HG03460 (cell line): ENCODE measurements at regions not wholly inside any gene's neighbourhood (a gene's known extent, or its start where the extent isn't known, plus 50 kb on each side); places are given as distances from the start of the nearest gene placed in this dataset.

Source experiments
- ATAC-seq: cut with Tn5 transposase; IDR thresholded peaks from one replicate; pipeline ENCODE4 v1.9.1; 2021; ENCODE audit not compliant: unreplicated experiment

DNA sequence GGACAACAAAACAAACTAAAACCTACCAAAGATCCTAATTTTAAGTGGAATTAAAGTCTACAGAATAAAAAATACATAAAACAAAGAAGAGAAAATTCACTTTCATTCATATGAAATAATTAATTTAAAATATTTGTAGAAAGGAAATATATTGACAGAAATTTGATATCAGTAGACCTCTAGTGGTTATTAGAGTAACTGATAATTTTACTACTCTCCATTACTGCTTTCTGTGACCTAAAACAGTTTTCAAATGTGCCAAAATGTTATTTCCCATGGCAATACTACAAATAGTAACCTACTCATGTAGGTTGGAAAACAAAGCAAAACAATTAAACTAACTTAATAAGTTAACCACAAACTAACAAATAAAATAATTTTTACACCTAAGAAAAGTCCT, 147.1 kb downstream of the NOL4 start:
- ATAC-seq = no peak

DNA sequence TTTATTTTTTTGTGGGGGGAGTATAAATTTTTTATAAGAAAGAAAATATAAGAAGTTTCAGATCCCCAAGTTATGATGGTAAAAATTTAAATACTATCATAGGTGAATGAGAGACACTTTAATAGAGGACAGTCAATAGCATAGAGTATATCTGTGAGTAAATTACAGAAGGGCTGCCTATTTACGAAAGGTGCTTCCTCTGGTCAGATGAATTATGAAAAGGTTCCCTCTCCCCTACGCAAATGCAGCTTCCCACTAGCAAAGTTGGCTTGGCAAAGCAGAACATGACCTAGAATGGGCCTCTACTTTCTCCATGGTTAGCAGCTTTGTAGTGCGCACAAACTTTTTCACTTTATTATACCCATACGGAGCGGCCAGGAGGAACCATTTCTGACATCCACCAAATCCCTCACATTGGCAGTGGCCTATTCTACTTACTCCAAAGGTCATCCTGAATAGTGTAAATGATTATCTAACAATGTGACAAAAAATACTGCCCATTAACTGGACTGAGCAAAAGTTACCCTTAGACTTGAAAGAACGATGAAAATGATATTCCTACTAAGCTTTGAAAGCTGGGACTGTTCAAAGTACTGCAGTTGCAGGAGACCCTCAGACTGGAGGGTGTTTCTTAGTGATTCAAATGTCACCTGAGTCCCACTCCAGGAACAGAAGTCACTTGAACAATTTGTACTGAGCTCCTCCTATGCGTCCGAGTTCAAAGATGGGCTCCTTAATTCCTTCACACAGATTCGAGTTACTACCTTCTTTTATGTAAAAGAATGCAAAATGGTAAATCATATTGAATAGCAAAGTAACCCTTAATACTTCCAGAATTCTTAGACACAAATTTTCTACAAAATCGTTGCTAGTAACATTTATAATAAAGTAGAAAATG, 148.5 kb downstream of the NOL4 start:
- no peak for ATAC-seq

DNA sequence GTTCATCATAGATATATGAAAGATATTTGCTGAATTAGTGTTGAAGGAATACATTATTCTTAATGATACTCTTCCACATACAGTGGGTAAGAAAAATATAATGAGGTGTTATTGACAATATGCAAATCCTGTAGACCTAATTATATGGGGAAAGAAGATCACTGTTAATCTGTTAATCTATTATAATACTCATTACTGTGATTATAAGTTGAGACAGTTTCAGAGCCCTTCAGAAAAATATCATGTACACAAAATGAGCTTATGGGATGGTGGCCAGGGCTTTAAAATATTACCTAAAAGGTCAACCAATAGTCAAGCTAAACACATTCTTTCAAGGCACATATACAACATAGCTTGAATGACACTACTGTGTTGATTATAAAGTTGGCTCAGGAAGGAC, 163.5 kb downstream of the NOL4 start:
- no peak for ATAC-seq

DNA sequence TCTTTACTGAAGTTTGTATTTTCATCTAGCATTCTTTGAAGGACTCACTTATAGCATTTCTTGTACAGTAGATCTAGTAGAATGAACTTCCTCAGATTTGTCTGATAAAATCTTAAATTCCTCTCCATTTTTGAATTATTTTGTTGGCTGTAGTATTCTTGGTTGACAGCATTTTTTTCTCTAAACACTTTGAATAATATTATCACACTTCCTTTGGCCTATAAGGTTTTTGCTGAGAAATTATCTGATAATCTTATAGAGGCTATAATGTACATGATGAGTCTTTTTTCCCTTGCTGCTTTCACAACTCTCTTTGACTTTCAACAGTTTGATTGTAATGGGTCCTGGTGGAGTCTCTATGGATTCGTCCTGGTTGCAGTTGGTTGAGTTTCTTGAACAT, 169.5 kb downstream of the NOL4 start:
- no peak for ATAC-seq

DNA sequence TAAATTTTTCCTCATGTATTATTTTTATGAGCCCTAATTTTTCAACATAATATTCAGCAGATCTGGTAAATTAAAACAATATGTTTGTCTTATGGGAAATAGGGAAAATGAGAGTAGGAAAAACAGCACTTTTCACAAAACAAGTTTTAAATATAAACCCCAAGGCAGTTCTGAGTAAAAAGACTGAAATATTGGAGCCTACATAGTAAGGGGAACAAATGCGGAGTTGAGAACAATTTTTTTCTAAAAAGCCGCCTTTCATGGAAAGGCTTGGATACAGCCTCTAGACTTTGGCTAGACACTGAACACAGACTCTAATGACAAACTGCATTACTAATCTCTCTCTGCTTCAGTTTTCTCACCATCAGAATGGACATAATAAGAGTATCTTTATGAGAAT, 174.1 kb downstream of the NOL4 start:
- ATAC-seq = no peak

DNA sequence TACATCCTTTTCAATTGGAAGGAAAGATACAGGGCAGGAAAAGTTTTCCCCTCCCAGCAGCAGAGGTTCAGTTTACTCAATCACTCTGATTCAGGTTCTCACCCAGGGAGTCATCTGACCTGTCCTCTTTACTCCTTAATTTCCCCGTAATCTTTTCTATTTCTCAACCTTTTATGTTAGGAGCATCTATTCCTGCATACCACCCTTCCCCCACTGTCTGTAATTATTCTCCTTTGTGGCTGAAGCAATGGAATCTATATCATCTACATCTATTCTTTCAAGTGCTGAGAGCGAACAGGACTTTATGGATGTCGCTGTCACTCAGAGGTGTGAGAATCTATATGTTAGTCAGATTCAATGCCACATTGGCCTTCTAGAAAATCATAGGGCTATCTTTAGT, 175.2 kb downstream of the NOL4 start:
- no peak for ATAC-seq

DNA sequence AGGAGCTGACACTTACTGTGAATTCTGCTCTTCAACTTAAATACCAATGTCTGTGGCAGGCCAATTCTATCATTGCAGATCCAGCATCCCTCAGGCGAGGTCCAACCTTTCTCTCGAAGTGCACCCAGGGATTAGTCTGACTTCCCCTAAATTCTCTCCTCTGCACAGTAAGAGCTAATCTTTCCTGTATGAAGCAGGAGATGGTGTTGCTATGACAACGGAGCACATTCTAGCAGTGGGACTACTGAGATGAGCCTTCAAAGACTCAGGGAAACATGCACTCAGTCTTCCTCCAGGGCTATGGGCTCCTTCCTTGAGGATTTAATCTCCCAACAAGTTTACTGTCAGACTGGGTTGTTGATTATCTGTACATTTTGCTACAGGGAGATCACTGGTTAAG, 176.3 kb downstream of the NOL4 start:
- ATAC-seq = no peak

DNA sequence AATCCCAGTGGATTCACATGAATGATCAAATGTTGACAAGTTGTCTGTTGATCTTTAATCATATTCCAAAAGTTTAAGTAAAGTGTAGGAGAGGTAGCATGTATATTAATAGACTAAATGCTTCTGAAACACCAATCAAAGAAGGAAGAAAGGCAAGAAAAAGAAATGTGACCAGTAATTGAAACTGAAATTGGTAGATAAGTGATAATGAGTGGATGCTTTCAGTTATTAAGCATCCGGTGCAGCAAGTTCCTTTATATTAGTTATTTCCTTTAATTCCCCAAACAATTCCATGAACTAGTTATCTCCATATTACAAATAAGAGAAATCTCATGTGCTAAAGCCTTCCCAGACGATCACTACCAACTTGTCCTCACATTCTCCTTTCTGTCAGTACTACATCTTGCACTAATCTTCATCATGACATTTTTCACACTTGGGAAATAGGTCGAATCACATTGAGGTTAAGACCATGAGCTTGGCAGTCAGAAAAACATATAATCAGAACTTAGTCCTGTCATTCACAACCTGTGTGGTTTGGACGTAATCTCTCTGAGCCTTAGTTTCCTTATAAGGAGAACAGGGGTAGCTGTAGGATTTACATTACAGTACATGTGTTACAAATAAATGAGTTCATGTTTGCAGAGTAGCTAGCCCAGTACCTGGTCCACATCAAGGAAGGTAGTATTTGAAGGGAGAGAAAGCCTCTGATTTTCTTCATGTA, 182.1 kb downstream of the NOL4 start:
- no peak for ATAC-seq

DNA sequence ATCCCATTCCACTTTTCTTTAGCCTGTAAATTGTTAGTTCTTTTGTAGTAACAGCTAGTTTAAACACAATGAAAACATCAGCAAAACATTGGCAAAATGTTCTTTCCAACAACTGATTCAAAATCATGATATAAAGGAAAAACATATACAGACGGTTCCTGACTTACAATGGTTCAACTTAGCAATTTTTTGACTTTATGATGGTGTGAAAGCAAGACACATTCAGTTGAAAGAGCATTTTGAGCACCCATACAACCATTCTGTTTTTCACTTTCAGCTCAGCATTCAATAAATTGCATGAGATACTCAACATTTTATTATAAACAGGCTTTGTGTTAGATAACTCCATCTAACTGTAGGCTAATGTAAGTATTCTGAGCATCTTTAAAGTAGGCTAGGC, 185.1 kb downstream of the NOL4 start:
- no peak for ATAC-seq

DNA sequence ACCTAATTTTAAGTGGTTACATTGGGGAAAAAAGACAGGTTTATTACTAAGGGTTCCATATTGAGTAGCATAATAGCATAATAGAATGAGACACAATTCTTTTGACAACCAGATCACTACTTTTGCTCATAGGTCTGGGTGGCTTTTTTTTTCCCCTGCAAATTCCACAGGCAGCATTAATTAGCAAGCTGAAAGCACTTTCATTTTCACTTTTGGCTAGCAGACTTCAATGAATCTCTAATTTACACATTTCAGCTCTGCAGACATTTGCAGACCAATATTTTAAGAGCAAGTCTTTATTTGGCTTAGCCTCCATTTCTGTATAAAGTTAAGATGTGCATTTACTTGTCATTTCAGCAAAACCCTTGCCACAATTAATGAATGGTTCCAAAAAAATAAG, 185.5 kb downstream of the NOL4 start:
- ATAC-seq = no peak

DNA sequence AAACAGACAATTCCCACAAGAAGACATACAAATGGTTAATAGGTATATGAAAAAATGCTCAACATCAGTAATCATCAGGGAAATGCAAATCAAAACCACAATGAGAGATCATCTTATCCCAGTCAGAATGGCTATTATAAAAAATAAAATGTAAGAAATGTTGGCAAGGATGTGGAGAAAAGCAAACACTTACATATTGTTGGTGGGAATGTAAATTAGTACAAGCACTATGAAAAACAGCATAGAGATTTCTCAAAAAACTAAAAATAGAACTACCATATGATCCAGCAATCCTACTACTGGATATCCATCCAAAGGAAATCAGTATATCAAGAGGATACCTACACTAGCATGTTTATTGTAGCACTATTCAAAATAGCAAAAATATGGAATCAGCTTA, 186.6 kb downstream of the NOL4 start:
- no peak for ATAC-seq

DNA sequence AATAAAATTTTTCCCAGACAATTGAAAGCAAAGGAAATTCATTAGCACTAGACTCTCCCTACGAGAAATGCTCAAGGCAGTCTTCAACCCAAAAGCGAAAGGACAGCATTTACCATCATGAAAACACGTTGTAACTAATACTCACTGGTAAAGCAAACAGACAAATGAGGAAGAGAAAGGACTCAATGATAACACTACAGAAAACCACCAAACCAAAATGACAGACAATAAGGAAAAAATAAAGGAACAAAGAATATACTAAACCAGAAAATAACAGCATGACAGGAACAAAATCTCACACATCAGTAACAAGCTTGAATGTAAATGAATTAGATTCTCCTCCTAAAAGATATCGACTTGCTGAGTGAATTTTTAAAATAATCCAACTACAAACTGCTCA, 190.7 kb downstream of the NOL4 start:
- no peak for ATAC-seq

DNA sequence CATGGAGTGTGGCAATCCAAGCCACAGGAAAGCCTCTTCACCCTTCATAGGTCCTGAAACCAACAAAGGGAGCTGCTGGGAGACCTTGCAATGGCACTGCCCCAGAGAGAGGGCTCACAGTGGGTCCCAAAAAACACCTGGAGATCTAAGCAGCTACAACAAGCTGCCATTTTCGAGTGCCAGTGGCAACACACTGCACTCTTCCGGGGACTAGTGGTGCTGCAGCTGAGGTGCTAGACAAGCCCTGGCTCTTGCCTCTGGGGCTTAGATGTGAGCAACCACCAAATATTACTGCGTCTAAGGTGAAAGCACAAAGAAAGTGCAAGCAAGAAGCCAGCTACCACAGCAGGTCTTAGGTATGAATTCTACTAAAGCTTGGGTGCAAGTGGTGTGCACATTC, 192.9 kb downstream of the NOL4 start:
- no peak for ATAC-seq

DNA sequence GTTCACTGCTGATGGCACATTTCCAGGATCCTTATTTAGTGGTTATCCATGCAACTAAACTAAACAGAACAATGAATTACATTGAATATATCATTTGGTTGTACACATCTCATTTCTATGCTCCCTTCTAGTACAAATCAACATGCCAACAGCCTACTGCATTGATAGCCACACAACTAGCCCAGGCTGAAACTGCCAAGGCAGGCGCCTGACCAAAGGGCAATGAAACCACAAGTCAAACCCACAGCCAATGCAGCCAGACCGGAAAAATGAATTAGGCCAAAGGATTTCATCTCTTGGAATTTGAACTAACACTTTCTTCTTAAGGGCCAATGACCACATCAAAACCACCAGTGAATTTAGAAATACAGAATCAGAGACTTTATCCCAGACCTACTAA, 196.4 kb downstream of the NOL4 start:
- ATAC-seq = no peak

DNA sequence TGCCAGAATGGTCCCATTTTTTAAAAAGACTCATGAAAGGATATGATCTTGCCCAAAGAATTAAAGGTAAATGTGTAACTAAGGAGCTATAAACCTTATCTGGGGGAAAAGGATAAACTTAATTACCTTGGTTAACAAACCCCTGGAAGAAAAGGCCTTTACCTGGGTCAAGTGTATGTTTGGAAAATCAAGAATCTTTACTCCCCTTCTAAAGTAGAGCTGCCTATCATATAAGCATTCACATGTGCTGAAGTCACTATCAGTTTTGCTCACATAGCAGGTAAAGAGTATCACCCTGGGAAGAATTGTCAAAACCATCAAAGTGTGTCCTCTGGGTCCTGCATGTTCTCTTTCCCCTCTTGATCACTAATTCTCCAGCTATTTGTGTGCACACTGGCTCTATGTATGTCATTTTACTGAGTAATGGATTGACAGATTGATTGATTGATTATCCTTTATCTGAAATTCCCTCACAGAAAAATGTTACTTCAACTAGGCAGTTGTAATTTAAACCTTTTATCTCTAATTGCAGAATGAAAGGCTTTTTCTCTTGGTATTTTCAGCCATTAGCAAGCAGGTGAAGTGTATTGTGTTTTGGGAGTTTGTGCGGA, 199.4 kb downstream of the NOL4 start:
- ATAC-seq = no peak

DNA sequence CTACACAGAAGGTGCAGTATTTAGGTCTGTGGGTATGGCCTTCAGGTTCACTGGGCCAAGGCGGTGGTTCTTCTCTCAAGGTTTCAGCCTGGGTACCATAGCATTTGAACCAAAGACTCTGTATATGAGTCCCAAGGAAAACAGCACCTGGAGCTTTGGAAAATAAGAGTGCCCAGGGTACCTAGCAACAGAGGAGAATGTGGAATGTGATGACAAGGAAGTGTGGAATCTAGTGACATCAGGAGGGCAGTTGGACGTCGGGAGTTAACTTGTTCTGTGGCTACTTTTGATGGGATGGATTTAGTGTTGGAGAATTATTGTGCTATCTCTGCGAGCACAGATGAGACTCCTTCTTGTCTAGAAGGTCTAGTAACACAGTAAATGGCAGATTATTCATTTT, 201.2 kb downstream of the NOL4 start:
- no peak for ATAC-seq

DNA sequence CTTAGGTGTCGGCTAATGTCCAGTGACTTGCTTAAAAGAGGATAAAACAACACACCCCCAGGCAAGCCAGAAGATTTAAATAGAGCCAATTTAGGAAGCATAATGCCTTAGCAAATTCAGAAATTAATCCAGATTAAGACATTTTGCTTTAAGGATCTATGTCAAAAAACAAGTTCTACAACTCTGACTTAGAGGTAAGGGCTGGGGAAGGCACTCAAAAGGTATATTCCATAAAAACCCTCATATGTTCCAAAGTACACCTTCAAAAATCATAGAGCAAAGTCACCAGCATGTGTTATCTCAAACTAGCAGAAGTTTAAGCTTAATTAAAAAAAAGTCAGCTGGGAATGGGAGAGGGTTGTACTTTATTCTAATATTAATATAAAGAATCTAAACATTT, 206.4 kb downstream of the NOL4 start:
- no peak for ATAC-seq

DNA sequence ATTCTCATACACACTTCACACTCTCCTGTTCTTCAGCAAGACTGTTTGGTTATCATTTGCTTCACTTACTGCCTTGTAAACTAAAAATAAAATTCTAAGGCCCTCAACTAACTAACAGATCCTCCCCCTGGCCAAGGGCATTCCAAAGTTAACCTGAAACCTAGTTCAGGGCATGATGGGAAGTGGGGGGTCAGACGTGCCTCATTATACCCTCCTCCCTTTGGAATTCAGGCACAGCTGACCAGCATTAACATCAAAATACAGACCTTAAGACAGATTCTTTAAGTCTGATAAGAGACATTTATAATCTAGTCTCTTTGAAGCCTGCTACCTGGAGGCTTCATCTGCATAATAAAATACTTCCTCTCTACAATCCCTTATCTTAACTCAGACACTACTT, 221.0 kb downstream of the NOL4 start:
- ATAC-seq = no peak

DNA sequence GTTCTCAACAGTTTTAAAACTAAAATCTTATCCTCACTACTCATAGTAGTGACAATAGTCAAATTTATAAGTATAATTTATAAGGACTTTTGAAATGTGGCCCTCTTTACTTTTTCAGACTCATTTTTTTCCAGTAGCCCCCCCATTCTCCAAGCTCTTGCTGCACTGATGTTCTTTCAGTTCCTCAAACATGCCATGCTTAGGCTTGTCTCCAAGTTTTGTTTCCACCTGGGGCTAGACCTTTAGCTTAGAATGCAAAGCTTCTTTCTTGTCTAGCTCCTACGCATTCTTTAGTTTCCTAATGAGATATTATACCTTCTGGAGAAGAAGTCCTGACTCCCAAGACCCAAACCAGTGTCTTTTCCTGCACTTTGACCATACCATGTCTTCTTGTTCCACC, 222.6 kb downstream of the NOL4 start:
- ATAC-seq = no peak

DNA sequence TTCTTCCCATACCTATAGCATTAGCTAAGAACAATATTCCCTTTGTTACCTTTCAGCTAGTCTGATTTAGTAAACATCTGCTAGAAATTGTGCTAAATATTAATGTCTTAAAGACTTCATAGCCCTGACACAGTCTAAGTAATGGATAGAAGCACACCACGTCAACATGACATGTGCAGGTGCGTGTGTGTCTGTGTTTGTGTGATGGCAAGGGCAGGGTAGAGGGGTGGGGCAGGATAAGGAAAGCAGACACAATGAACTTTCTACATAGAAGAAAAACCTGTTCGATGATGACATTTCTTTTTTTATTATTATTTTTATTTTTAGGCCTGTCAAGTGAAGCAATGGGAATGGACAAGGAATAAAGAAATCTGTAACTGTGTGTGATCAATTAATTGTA, 223.3 kb downstream of the NOL4 start:
- no peak for ATAC-seq

DNA sequence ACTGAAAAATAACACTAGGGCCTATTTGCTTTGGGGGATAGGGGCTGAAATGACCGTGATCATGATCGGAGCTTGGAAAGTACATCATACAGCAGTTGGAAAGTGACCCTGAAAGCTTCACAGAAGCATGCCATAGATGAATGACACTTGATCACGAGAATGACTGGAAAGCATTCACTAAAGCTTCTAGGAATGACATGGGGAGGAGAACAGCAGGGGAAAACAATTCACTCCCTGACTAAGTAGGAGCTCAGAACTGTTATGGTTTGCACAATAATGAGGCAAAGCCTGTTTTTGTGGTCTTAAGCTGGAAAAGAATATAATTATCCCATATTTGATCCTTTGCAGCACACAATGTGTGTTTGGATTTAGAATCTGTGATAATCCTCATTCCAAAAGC, 237.5 kb downstream of the NOL4 start:
- ATAC-seq = no peak

DNA sequence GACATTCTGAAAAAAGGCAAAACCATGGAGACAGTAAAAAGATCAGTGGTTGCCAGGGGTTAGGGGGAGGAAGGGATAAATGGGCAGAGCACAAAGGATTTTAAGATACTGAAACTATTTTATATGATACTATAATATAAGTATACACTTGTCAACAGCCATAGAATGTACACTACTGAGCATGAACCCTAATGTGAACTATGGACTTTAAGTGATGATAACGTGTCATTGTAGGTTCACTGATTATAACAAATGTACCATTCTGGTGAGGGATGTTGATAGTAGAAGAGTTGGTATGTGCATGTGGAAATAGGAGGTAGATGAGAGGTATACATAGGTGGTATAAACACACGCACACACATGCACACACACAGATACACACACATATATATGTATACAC, 241.6 kb downstream of the NOL4 start:
- ATAC-seq = no peak
